Type B pancreatic cell (in vitro differentiated cells): ENCODE measurements at regions not wholly inside any gene's neighbourhood (a gene's known extent, or its start where the extent isn't known, plus 50 kb on each side); places are given as distances from the start of the nearest gene placed in this dataset.

Experiments
- DNase-seq: peaks from one replicate; pipeline ENCODE4 v3.0.0; 2021; ENCODE audit warnings: mixed read lengths; ENCODE audit not compliant: unreplicated experiment; ENCODE audit errors: extremely low spot score
- H3K27ac Mint-ChIP-seq: 2 replicates; pipeline ENCODE4 v1.8.0; 2021; ENCODE audit warnings: mild to moderate bottlenecking, mixed read lengths
- H3K27me3 Mint-ChIP-seq: 2 replicates; pipeline ENCODE4 v1.8.0; 2021; ENCODE audit warnings: mixed read lengths
- H3K36me3 Mint-ChIP-seq: 2 replicates; pipeline ENCODE4 v1.8.0; 2021; ENCODE audit warnings: mixed read lengths
- H3K4me1 Mint-ChIP-seq: one replicate; pipeline ENCODE4 v1.8.0; 2021; ENCODE audit warnings: mixed read lengths; ENCODE audit not compliant: unreplicated experiment
- H3K4me3 Mint-ChIP-seq: 2 replicates; pipeline ENCODE4 v1.8.0; 2021; ENCODE audit warnings: mild to moderate bottlenecking, mixed read lengths
- H3K9me3 Mint-ChIP-seq: 2 replicates; pipeline ENCODE4 v1.8.0; 2021; ENCODE audit warnings: mixed read lengths
- CTCF ChIP-seq: fragments of 200-600 bp; sonication (generic); conservative IDR thresholded peaks from 2 replicates; pipeline ENCODE4 v1.5.0; 2021; ENCODE audit warnings: antibody characterized with exemption, mild to moderate bottlenecking

GRCh38 chr2:31748041-31748440, 167.3 kb upstream of the SRD5A2 start:
- no peak for DNase-seq
- Mint-ChIP-seq H3K27me3 (peaks cover 4% of the 10 kb centered on the region), H3K9me3 (no peaks in the 10 kb centered on the region), H3K4me1 (no peaks in the 10 kb centered on the region), H3K27ac (no peak overlapping the region), H3K36me3 (no peaks in the 10 kb centered on the region), H3K4me3 (no peak overlapping the region)
- TF ChIP-seq CTCF, result no peak

DNA sequence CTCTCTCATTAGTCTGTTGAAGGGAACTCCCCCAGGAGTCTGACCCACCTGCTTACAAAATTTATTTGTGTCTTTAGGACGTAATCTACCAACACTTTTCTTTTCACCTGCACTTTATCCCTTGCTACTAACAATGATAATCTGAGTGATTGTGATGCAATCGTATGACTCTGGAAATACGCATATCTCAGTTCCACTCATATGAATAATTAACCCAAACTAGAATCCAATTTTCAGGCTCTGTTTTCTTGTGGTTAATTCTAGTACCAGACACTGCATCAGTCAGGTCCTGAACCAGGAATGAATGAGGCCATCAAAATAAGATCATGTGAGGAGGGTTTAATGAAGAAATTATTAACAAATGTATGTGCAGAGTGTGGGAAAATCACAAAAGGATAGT, 158.4 kb upstream of the SRD5A2 start:
- TF ChIP-seq CTCF, result no peak
- H3K27me3 Mint-ChIP-seq, result peaks cover 25% of the 10 kb centered on the region
- no peaks in the 10 kb centered on the region for H3K36me3 Mint-ChIP-seq
- H3K4me3 Mint-ChIP-seq, result no peak overlapping the region
- H3K27ac Mint-ChIP-seq, result no peak overlapping the region
- DNase-seq, result no peak
- no peaks in the 10 kb centered on the region for H3K9me3 Mint-ChIP-seq
- H3K4me1 Mint-ChIP-seq, result no peaks in the 10 kb centered on the region

- H3K4me1 Mint-ChIP-seq, result no peaks in the 10 kb centered on the region
- no peaks in the 10 kb centered on the region for H3K36me3 Mint-ChIP-seq
- DNase-seq, result no peak
- no peak for TF ChIP-seq CTCF
- H3K9me3 Mint-ChIP-seq, result no peaks in the 10 kb centered on the region
- H3K27ac Mint-ChIP-seq, result no peak overlapping the region
- H3K4me3 Mint-ChIP-seq, result no peak overlapping the region
- H3K27me3 Mint-ChIP-seq, result peaks cover 25% of the 10 kb centered on the region
These were observed 156.1 kb upstream of the SRD5A2 start for GRCh38 chr2:31736695-31737454.

DNA sequence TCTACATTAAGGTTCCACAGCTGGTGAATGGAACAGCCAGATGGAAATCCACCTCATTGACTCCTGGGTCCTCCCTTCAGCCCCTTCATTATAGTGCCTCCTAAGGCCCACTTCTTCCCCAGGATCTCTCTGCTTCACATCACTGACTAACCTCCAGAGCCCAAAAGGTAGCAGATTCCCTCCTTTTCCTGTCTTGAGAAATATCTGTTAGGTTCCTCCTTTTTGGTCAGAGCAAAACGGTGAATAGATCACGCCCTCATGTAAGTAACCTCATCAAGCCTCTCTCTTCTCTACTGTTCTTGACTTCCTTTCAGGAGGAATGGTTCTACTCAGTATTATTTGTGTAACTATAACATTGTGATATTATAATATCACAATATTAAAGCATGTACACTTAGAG, 155.0 kb upstream of the SRD5A2 start:
- Mint-ChIP-seq H3K27me3 (peaks cover 25% of the 10 kb centered on the region), H3K4me1 (no peaks in the 10 kb centered on the region)

GRCh38 chr2:31729442-31730092, 148.8 kb upstream of the SRD5A2 start:
- H3K27me3 Mint-ChIP-seq, result peaks cover 4% of the 10 kb centered on the region
- no peak overlapping the region for H3K4me3 Mint-ChIP-seq
- H3K9me3 Mint-ChIP-seq, result no peaks in the 10 kb centered on the region
- DNase-seq, result no peak
- H3K27ac Mint-ChIP-seq, result no peak overlapping the region
- H3K36me3 Mint-ChIP-seq, result no peaks in the 10 kb centered on the region
- TF ChIP-seq CTCF, result peak; percentile 53
- H3K4me1 Mint-ChIP-seq, result no peaks in the 10 kb centered on the region

More for the DNA sequence above, 155.0 kb upstream of the SRD5A2 start:
- no peak for TF ChIP-seq CTCF
- no peak for DNase-seq
- no peak overlapping the region for H3K4me3 Mint-ChIP-seq
- H3K9me3 Mint-ChIP-seq, result no peaks in the 10 kb centered on the region
- no peak overlapping the region for H3K27ac Mint-ChIP-seq
- H3K36me3 Mint-ChIP-seq, result no peaks in the 10 kb centered on the region
